ENCODE measurements at regions not wholly inside any gene's neighbourhood (a gene's known extent, or its start where the extent isn't known, plus 50 kb on each side); places are given as distances from the start of the nearest gene placed in this dataset.

- Histone ChIP-seq H3K4me1 (no peaks in the 10 kb centered on the region), H3K4me3 (replicated peaks in 1 of 3) (no peak overlapping the region), H3K36me3 (no peaks in the 10 kb centered on the region), H3K27me3 (no peaks in the 10 kb centered on the region), H3K27ac (no peak overlapping the region), H3K9me3 (no peaks in the 10 kb centered on the region)
- 45 to 46% methylated on average over 4 of the region's 4 CpGs for WGBS, 2 donors
- intact Hi-C loops (cut with DNase I): no loop called here
- TF ChIP-seq CTCF (IDR thresholded peaks at IDR 0.05) (no peak), POLR2A (IDR thresholded peaks at IDR 0.05) (no peak)
- no peak for DNase-seq
Observed at GRCh38 chr1:220970311-220970710, 91.1 kb downstream of the HLX start.

- Histone ChIP-seq H3K27ac (no peak overlapping the region), H3K27me3 (no peaks in the 10 kb centered on the region), H3K4me1 (no peaks in the 10 kb centered on the region), H3K4me3 (replicated peaks in 1 of 3) (no peak overlapping the region), H3K9me3 (no peaks in the 10 kb centered on the region), H3K36me3 (no peaks in the 10 kb centered on the region)
- TF ChIP-seq CTCF (IDR thresholded peaks at IDR 0.05) (no peak), POLR2A (IDR thresholded peaks at IDR 0.05) (no peak)
- 93 to 96% methylated on average over 5 of the region's 5 CpGs for WGBS, 2 donors
- no peak for DNase-seq
- intact Hi-C loops (cut with DNase I): no loop called here
Observed at GRCh38 chr1:220971221-220971620, 92.0 kb downstream of the HLX start.

DNA sequence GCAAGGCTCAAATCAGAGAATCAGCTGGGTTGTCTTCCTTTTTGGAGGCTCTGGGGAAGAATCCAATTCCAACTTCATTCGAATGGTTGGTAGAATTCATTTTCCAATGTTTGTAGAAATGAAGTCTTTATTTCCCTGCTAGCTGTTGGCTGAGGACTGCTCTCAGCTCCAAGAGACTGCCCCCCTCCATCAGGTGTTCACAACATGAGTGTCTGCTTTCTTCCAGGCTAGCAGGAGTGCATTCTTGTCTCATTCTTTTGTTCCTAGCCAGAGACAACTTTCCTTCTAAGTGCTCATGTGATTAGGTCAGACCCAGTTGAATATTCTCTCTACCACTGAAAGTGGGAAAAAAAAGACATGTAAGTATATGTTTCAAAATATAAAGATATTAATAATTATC, 95.2 kb downstream of the HLX start:
- Histone ChIP-seq H3K9me3 (no peaks in the 10 kb centered on the region), H3K27ac (no peak overlapping the region), H3K4me3 (replicated peaks in 1 of 3) (no peak overlapping the region), H3K4me1 (no peaks in the 10 kb centered on the region), H3K36me3 (no peaks in the 10 kb centered on the region), H3K27me3 (no peaks in the 10 kb centered on the region)
- TF ChIP-seq POLR2A (IDR thresholded peaks at IDR 0.05) (no peak), CTCF (IDR thresholded peaks at IDR 0.05) (no peak)
- peak; percentile 25 to 52 for DNase-seq
- 25 to 27% methylated on average over 1 of the region's 1 CpG for WGBS, 2 donors
- intact Hi-C loops (cut with DNase I): no loop called here

DNA sequence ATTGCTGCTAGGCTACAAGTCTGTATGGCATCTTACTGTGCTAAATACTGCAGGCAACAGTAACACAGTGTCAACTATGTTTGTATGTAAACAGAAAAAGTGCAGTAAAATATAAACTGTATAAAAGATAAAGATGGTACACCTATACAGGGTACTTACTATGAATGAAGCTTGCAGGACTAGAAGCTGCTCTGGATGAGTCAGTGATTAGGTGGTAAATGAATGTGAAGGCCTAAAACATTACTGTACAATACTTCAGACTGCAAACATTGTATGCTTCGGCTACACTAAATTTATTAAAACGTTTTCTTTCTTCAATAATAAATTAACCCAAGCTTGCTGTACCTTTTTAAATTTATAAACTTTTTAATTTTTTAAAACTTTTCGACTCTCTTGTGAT, 97.1 kb downstream of the HLX start:
- intact Hi-C loops (cut with DNase I): no loop called here
- TF ChIP-seq CTCF (IDR thresholded peaks at IDR 0.05) (no peak), POLR2A (IDR thresholded peaks at IDR 0.05) (no peak)
- Histone ChIP-seq H3K27me3 (no peaks in the 10 kb centered on the region), H3K4me3 (replicated peaks in 1 of 3) (no peak overlapping the region), H3K4me1 (no peaks in the 10 kb centered on the region), H3K27ac (no peak overlapping the region), H3K9me3 (no peaks in the 10 kb centered on the region), H3K36me3 (no peaks in the 10 kb centered on the region)
- no peak for DNase-seq
- 46 to 47% methylated on average over 3 of the region's 3 CpGs for WGBS, 2 donors

GRCh38 chr1:220979371-220979770, 100.1 kb downstream of the HLX start:
- Histone ChIP-seq H3K27ac (no peak overlapping the region), H3K36me3 (no peaks in the 10 kb centered on the region), H3K4me1 (no peaks in the 10 kb centered on the region), H3K9me3 (no peaks in the 10 kb centered on the region), H3K27me3 (no peaks in the 10 kb centered on the region), H3K4me3 (replicated peaks in 1 of 3) (no peak overlapping the region)
- intact Hi-C loops (cut with DNase I): no loop called here
- WGBS, 2 donors: 88 to 90% methylated on average over 3 of the region's 3 CpGs
- no peak for TF ChIP-seq POLR2A (IDR thresholded peaks at IDR 0.05)
- no peak for TF ChIP-seq CTCF (IDR thresholded peaks at IDR 0.05)
- DNase-seq: no peak

All from thyroid gland (tissue), 4 donors.